ENCODE measurements at regions not wholly inside any gene's neighbourhood (a gene's known extent, or its start where the extent isn't known, plus 50 kb on each side); places are given as distances from the start of the nearest gene placed in this dataset.
A peak's percentile ranks its signal among the peaks of the same experiment; 100 is the strongest.

DNA sequence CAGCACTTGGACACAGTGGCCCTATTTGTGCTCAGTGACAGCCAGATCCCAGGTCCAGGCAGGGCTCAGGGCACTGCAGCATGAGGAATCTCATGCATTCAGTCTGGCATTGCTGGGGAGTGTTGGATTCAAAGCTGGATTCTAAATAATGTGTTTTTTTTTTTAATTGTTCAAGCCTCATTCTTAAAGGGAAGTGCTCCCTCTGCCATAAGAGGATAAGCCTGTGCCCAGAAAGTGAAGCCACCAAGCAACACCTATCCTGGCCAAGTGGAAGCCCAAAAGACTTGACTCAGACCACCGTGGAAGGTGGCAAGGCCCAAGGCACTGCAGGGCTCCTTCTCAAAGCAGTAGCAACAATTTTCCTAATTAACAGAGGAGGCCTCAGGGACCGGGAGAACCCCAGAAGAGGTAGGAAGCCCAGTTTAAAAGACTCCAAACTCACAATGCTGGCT lies 135.6 kb downstream of the ACTL7B start:
- DNase-seq (ENCODE audit: low spot score): peak; percentile 77

DNA sequence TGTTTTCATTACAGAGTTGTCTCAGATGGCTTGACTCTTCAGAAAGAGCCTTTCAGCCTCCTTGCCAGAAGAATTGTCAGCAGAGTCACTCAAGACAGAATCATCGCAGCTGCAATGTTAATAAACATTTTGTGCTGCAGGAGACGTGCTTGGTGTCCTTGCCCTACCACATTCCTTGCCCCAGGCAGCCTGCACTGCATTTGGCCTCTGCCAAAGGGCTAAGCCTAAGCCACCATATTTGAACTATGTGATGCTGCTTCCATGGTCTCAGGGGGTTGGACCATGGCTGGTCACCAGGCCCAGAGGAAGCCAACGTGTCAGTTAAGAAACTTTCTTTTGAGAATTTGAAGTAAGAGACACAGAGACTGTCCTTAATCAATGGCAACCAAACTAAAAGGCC lies 145.4 kb downstream of the ACTL7B start:
- peak; percentile 29 for DNase-seq (ENCODE audit: low spot score)

DNA sequence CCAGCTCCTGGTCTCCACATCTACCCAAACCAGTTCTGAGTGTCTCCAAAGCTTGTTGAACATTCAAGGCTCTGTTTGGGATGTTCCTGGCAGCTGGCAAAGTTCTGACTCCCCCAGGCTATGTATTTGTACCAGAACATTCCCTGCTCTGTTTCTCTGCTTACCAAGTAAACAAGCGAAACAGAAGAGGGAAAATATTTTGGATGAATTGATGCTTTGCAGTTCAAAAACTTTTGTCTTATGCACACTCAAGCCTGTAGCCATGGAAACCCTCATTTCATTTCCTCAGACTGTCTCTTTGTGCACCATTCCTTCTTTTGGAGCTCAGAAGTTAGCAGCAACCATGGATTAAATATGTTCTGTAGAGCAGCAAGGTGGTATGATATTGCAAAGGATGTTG lies 145.8 kb downstream of the ACTL7B start:
- DNase-seq (ENCODE audit: low spot score): peak; percentile 44

DNA sequence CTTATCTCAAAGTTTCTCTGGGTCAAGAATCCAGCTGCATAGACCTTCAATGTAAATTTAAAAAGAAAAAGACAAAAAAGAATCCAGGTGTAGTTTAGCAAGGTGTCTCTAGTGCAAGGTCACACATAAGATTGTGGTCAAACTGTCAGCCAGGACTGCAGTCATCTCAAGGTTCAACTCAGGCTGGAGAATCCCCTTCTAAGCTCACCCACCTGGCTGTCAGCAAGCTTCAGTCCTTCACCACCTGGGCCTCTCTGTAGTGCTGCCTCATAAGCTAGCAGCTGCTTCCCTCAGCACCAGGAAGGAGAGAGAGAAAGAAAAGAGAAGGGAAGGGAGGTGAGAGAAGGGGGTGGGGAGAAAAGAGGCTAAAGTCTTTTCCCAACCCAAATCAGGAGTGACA lies 146.7 kb downstream of the ACTL7B start:
- DNase-seq (ENCODE audit: low spot score): no peak

DNA sequence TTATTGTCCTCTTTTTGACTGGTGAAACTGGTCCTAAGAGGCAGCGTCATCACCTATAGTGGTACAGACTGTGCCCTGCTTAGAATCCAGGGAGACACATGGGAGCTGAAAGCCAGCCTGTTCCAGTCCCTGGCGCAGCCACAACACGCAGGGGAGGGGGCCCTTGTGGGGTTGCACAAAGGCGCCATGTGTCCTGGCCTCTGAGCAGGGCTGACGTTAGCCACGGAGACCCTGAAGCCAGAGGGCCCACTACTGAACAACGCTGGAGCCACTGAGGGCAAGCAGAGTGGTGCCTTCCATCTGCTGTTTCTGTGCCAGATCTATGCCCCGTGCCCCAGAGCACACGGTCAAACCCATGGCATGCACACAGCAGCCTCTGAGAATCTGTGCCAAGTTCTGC lies 147.3 kb downstream of the ACTL7B start:
- peak; percentile 91 for DNase-seq (ENCODE audit: low spot score)

DNA sequence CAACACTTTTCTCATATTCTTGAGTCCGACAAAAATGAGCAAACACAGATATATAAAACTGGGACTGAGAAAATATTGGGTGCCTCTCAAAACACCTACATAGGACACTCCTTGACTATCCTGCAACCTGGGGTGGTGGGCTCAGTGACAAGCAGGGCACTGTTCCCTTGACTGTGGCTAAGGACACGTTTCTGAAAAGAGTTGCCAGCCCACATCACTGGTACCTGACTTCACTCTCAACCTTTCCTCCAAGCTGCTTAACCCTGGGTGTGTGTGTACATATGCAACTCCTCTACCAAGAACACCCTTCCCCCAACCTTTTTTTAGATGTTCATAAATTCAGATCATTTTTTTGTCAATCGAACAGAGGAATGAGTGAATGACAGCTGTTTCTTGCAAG lies 148.7 kb downstream of the ACTL7B start:
- DNase-seq (ENCODE audit: low spot score): no peak

DNA sequence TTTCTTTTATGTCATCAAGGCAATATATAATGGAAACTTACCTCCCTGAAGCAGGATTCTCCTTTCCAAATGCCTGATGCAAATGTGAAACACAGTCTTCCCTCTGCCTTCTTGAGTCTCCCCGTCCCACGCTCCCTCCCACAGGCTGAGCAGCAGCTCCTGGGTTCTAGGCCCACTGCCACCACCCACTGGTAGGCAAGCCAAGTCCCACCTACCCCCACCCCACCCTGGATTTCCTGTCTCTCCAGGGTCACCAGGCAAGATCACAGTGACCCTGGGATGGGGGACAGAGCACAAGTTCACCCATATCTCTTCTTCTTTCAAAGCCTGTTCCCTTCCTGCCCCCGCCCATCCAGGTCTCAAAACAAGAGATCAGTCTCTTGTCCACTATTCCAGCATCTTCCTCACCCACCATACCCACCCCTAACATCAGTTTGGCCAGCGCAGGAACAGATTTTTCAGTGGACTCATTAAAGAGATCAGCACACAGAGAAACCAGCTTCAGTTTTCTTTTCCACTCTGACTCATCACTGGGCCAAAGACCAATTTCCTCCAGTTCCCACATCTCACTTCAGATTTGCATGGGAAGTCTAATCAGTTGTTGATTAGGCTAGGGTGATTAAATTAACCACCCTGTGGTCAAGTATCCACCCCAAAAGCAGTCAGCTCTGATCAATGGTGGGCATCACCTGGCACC lies 151.5 kb downstream of the ACTL7B start:
- no peak for DNase-seq (ENCODE audit: low spot score)

DNA sequence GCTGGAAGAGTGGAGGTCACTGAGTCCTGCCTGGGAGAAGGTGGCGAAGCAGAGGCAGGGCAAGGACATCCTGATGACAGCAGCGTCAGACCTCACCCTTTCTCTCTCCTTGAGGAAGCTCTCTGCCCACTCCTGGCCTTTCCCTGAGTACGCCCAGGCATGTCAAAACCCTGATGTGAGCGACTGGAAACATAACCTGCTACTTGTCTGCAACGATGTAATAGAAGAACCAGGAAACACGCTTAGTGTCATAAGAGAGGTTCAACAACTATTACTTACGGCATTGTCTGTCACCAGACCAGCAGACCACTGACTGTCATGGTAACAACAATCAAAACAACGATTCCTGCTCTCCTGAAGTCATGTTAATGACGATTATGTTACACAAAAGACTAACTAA lies 152.4 kb downstream of the ACTL7B start:
- no peak for DNase-seq (ENCODE audit: low spot score)

DNA sequence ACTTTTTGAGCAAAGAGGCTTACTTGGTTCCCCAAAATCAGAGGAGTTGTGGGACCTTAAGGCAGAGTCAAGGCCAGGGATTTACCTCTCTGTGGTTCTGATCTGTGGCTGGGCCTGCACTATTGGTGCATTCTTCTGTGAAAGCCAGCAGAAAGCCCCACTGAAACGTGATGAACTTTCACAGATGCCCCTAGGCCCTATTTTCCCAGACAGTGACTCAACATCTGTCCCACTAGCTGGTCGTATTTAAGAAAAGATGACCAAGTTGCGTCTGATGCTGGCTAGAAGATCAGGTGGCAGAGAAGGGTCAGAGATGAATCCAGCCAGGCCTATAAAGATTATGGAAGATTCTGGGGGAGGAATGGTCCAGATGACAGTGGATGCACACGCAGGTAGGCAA lies 153.1 kb downstream of the ACTL7B start:
- no peak for DNase-seq (ENCODE audit: low spot score)

DNA sequence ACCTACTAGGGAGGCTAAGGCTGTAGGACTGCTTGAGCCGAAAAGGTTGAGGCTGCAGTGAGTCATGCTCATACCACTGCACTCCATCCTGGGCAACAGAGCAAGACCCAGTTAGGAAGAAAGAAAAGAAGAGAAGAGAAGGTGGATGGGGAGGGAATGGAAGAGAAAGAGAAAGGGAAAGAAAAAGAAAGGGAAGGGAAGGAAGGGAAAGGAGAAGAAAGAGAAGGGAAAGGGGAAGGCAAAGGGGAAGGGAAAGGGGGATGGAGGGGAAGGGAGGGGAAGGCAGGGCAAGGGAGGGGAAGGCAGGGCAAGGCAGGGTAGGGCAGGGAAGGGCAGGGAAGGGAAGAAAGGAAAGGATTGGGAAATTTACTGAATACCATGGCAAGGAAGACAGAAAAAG lies 157.0 kb downstream of the ACTL7B start:
- DNase-seq (ENCODE audit: low spot score): no peak

DNA sequence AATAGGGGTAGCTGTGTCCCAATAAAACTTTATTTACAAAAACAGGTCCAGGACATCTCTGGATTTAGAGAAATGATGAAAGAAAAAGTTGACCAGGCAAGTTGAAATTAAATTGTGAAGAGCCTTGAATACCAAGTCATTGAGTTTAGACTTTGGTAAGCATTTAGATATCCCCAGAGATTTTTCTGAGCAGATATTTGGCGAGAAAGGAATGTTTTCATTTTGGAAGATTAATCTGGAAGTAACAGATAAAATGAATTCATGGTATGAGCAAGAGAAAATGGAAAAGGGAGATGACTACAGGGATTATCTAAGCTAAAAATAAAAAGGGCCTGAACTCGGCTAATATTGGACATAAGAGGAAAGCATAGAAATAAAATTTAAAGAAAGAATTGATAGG lies 157.6 kb downstream of the ACTL7B start:
- DNase-seq (ENCODE audit: low spot score): no peak

DNA sequence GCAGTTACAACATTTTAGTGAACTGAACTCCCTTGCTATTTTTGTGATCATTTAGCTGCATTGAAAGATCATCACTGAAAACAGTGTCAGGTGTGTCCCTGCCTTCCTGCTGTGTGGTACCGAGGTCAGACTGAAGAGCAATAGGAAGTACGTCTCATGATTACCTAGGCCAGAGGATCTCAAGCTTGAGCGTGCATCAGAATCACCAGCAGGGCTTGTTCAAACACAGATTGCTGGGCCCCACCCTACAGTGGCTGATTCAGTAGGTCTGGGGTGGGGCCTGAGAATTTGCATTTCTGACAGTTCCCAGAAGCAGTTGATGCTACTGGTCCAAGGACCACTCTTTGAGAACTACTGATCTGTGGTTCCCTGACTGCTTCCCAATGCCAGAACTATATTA lies 159.6 kb downstream of the ACTL7B start:
- no peak for DNase-seq (ENCODE audit: low spot score)

DNA sequence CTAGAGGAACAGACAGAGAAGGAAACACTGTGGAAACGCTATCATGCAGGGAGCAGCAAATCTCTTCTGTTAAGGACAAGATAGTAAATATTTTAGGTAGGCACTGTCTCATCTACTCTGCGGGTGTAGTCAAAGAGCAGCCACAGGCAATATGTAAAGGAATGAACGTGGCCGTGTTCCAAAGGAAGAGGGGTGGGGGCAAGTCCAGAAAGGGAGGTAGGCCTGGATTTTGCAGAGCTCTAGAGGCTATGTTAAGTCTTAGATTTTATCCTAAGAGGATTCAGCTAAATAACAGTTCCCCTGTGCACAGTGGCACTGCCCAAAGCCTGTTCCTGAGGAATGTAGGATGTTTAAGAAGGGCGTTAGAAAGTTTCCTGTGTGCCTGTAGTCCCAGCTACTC lies 161.6 kb downstream of the ACTL7B start:
- DNase-seq (ENCODE audit: low spot score): no peak

DNA sequence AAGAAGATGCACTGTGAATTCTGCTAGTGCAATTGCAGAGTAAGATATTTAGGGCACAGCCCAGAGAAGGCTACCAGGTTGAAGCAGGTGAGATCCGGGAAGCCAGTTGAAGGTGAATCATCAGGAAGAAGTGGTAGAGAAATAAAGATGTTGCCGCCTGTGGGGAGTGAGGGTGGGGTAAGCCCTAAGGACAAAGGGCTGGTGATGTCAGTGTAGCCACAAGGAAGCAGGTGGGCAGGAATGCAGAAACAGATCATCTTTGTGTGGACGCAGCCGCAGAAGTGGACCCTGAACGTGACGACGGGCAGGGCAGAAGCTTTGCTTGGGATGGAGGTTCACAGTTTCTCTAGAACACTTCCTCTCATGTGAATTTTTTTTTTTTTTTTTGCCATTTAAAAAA lies 164.2 kb downstream of the ACTL7B start:
- no peak for DNase-seq (ENCODE audit: low spot score)

DNA sequence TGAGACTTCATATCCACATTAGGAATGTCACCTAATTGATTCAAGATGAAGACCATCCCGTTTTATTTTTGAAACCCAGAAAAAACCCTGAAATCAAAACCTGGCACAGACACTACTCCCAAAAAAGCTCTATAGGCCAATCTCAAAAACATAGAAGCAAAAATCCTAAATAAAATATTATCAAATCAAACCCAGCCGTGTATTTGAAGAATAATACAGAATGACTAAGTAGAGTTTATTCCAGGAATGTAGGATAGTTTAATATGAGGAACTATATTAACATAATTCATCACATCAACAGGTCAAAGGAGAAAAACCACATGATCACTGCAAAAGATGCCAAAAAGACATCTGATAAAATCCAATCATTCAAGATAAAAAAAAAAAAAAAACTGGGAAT lies 167.1 kb downstream of the ACTL7B start:
- no peak for DNase-seq (ENCODE audit: low spot score)

DNA sequence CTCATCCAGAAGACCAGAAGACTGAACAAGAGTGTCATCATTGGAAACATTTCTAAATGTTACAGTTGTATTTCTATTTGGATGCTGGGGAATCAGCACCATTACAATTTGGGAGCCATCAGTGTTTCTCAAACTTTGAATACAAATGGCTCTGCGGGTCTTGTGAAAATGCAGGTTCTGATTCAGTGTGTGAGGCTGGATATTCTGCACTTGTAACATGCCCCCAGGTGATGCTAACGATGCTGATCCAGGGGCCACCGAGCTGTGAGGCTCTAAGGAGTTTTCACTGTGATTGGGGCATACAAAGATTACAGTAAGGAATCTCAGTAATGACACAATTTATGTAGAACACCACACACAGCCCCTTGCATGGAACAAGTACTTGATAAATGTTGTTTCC lies 167.7 kb downstream of the ACTL7B start:
- no peak for DNase-seq (ENCODE audit: low spot score)

DNA sequence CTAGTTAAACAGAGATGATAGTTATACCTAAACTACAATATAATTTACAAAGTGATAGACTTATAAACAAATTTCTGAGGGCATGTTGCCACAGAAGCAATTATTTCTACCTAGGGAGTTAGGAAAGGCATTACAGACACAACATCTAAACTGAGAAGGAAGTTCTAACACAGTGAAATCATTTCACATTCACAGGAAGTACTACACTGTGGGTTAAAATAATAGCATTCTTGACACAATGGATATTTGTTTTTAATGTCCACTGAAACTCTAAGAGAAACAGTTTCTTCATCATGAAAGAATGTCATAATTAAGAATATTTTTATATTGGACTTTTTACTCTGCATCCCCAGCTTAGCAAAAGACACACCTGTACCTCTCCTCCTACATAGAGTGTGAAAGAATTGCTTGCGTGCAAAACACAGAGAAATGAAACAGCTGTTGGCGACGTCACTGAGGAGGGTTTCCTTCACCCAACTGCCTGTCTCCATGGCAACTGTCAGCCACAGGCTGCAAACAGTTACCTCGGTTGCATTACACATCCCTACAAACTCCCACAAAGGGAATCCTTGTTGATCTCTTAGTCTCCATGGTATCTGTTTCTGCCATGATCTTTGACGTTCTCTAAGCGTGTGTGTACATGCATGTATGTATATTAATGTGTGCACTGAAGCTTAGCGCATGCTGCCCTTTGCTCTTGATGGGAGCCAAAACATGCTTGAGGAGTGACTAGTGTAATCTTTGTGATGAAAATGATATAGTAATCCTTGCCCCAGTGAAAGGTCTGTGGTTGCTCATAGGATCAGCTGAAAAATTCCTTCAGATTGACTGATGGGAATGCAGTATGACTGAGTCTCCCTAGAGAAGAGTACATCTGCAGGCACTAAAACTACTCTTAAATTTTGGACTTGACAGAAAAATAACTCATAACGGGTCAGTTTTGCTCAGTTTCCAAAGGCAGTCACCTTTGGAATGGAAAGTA lies 168.5 kb downstream of the ACTL7B start:
- no peak for DNase-seq (ENCODE audit: low spot score)

DNA sequence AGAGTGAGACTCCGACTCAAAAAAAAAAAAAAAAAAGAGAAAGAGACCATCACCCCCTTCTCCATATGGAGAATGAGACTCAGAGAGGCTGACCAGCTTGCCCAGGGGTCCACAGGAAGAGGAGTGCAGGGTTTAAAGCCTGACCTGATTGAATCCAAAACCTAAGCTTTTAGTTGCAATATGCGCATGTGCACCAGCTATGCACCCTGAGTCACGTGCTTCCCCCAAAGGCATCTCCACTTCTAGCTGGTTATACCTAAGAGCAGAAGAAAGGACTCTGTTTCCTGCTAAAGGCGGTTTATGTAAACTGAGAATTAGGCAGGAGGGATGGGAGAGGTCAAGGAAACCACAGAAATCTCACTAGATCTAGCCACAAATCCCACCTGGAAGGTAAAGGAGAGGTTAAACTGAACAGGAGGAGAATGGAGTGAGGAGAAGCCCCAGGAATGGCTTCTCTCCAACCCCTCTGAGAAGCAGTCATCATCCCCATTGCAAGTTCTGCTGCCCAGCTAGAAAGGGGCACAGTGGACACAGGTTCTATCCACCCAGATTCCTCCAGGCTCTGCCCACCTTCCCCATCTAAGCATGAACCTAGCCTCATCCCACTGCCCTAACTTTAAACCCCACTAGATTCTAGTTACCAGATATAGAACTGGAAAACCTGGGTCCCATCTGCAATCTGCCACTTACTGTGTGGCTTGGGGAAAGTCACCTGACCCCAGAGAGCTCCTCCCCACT lies 171.3 kb downstream of the ACTL7B start:
- DNase-seq (ENCODE audit: low spot score): no peak

DNA sequence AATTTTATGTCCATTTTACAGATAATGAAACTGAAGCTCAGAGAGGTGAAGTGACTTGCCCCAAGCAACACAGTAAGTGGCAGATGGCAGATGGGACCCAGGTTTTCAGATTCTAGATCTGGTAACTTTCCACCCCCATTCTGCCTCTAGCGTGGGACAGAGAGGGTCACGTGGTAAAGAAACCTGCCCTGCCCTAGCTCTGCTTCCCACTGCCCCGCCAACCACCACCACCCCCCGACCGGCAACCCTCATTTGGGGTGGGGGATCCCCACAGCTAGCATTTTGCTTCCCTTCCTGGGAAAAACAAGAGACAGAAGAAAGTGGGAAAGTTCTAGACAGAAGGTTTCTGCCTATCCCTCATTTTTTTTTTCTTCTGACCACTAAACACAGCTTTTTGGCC lies 172.5 kb downstream of the ACTL7B start:
- no peak for DNase-seq (ENCODE audit: low spot score)

DNA sequence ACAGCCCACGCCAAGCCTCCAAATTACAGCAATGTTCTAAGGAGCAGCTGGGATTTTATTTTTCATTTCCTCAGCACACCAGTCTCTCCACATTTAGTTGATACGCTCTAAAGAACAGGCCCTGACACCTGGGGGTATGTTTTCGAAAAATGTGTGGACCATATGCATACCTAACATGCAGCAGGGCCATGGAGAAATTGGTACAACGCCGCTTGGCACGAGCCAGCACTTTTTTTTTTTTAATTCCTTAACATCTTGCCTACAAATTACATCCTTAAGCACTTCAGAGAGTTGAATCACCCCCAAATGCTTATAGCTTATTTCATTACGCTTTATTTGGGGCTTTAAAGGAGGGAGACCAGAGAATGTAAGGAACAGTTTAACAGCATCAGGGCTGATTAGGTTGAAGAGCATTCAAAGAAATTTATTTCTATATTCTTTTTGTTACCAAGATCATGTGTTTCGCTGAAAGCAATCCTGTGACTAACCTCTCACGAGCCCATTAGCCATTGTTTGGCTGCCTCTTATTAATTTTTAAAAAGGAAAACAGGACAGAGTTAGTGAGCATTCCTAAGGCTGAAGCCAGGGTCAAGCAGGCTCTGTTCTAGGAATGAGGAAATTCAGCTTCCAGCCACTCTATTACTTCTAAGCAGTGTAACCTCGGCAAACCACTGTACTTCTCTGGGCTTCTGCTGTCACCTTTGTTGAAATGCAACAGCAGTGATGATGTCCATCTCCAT lies 173.8 kb downstream of the ACTL7B start:
- no peak for DNase-seq (ENCODE audit: low spot score)

DNA sequence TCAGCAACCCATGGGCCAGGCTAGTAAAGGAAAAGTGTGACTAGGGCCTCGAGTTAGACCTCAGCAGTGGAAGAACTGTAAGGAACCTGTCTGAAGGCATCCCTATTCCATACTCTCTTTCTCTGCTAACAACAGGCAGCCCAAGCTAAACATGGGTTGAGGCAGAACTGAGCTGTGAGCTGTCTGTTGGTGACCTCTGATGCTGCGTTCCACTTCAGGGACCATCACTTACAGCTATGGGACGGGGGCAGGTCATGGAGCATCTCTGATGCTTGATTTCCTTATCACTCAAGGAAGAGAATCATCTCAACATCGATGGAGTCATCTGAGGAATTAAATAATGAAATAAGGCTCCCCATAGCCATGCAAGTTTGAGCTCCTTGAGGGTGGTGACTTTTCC lies 174.8 kb downstream of the ACTL7B start:
- DNase-seq (ENCODE audit: low spot score): no peak

DNA sequence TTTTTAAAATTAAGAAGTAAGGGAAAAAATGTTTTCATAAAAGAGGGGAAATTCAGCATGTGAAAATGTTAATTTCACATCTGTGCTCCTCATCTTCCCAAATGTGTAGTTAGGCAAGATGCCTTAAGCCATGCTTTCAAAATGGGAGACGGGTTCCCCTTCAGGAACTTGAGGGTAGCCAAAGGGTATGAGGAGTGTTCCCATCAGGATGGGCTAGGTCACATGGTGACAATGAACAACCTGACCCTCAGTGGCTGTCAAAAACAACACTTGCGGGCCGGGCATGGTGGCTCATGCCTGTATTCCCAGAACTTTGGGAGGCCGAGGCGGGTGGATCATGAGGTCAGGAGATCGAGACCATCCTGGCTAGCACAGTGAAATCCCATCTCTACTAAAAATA lies 178.0 kb downstream of the ACTL7B start:
- no peak for DNase-seq (ENCODE audit: low spot score)
